Muscle layer of colon (tissue), 2 donors: ENCODE measurements at regions not wholly inside any gene's neighbourhood (a gene's known extent, or its start where the extent isn't known, plus 50 kb on each side); places are given as distances from the start of the nearest gene placed in this dataset.

Experiments used
- H3K27ac ChIP-seq: one replicate; pipeline ENCODE4 v1.7.0; 2013; ENCODE audit warnings: low read depth, mild to moderate bottlenecking, low read length, moderate library complexity
- H3K27me3 ChIP-seq, 2 donors: one replicate each; pipeline ENCODE4 v1.7.0; 2013; ENCODE audit warnings: low read length in 2 of 2, mild to moderate bottlenecking in 2 of 2; ENCODE audit not compliant: insufficient read depth in 2 of 2, control insufficient read depth in 1 of 2
- H3K36me3 ChIP-seq: one replicate; pipeline ENCODE4 v1.7.0; 2013; ENCODE audit warnings: mild to moderate bottlenecking, low read length; ENCODE audit not compliant: insufficient read depth
- H3K4me1 ChIP-seq: one replicate; pipeline ENCODE4 v1.7.0; 2013; ENCODE audit warnings: mild to moderate bottlenecking, low read length; ENCODE audit not compliant: insufficient read depth
- H3K4me3 ChIP-seq, 2 donors: one replicate each; pipeline ENCODE4 v1.7.0; 2013; ENCODE audit warnings: low read length in 2 of 2, low read depth in 1 of 2, mild to moderate bottlenecking in 1 of 2, moderate library complexity in 1 of 2
- H3K9ac ChIP-seq: one replicate; pipeline ENCODE4 v1.7.0; 2013; ENCODE audit warnings: low read length
- H3K9me3 ChIP-seq: one replicate; pipeline ENCODE4 v1.7.0; 2013; ENCODE audit warnings: mild to moderate bottlenecking, low read length
- donor health status: abdominal sarcoma.
- donor health status: Adenocarcinoma of cecum.

GRCh38 chr9:23438299-23438907 lies 387.6 kb downstream of the ELAVL2 start:
- H3K4me1 ChIP-seq, result no peaks in the 10 kb centered on the region
- no peaks in the 10 kb centered on the region for H3K36me3 ChIP-seq
- no peaks in the 10 kb centered on the region for H3K9me3 ChIP-seq
- no peak overlapping the region for H3K27ac ChIP-seq
- no peaks in the 10 kb centered on the region for H3K27me3 ChIP-seq
- H3K4me3 ChIP-seq, result no peak overlapping the region
- no peak overlapping the region for H3K9ac ChIP-seq

- no peaks in the 10 kb centered on the region for H3K9me3 ChIP-seq
- no peaks in the 10 kb centered on the region for H3K27me3 ChIP-seq
- no peak overlapping the region for H3K4me3 ChIP-seq
- no peaks in the 10 kb centered on the region for H3K4me1 ChIP-seq
- no peak overlapping the region for H3K27ac ChIP-seq
- H3K9ac ChIP-seq, result no peak overlapping the region
- no peaks in the 10 kb centered on the region for H3K36me3 ChIP-seq
Measured at GRCh38 chr9:23441275-23441674, 384.8 kb downstream of the ELAVL2 start.

DNA sequence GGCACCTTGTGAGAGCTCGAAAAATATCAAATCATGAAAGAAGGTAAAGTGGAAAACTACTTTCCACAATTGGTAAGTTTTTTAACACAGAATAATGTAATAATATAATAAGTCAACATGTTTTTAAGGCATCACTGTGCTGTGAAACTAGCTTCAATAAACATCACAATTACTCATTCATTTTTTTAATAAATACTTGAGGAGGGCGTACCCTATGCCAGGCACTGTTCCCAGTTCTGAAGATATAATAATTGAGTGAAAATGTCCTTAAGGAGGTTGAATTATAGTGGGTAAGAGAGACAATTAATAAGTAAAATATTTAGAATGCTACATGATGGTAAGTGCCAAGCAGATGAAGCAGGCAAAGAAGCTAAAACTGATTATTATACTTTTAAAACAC lies 381.4 kb downstream of the ELAVL2 start:
- Histone ChIP-seq H3K9me3 (no peaks in the 10 kb centered on the region), H3K36me3 (no peaks in the 10 kb centered on the region), H3K27me3 (no peaks in the 10 kb centered on the region), H3K4me1 (no peaks in the 10 kb centered on the region), H3K27ac (no peak overlapping the region), H3K9ac (no peak overlapping the region), H3K4me3 (no peak overlapping the region)

- no peak overlapping the region for H3K4me3 ChIP-seq
- no peak overlapping the region for H3K27ac ChIP-seq
- H3K9me3 ChIP-seq, result no peaks in the 10 kb centered on the region
- no peaks in the 10 kb centered on the region for H3K4me1 ChIP-seq
- H3K36me3 ChIP-seq, result no peaks in the 10 kb centered on the region
- no peaks in the 10 kb centered on the region for H3K27me3 ChIP-seq
- H3K9ac ChIP-seq, result no peak overlapping the region
Measured at GRCh38 chr9:23447166-23447565, 378.9 kb downstream of the ELAVL2 start.

DNA sequence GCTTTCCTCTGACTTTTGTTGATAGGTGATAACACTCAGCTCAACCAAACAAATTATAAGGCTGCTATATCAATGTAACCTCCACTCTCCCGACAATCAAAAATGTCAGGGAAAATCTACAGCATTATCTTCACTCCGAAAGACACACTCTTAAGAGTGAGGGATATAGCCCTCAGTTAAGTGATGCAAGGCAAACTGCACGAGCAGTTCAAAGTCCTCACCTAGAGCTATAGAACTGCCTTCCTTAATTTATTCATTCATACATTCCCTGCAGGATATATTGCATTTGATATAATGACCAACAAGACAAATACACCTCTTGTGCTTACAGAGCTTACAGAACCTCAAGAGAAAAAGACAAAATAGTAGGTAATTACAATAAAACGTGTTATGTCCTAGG lies 378.1 kb downstream of the ELAVL2 start:
- Histone ChIP-seq H3K36me3 (no peaks in the 10 kb centered on the region), H3K4me3 (no peak overlapping the region), H3K27me3 (no peaks in the 10 kb centered on the region), H3K9me3 (no peaks in the 10 kb centered on the region), H3K9ac (no peak overlapping the region), H3K27ac (no peak overlapping the region), H3K4me1 (no peaks in the 10 kb centered on the region)

DNA sequence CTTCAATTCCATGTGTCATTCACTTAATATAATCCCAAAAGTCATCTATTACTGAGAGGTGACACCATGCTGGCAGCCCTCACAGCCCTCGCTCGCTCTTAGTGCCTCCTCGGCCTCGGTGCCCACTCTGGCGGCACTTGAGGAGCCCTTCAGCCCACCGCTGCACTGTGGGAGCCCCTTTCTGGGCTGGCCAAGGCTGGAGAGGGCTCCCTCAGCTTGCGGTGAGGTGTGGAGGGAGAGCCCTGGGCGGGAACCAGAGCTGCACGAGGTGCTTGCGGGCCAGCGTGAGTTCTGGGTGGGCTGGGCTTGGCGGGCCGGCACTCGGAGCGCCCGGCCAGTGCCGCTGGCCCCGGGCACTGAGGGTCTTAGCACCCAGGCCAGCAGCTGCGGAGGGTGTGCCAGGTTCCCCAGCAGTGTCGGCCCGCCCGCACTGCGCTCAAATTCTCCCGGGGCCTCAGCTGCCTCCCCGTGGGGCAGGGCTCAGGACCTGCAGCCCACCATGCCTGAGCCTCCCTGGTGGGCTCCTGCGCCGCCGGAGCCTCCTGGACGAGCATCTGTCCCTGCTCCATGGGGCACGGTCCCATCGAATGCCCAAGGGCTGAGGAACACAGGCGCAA lies 374.1 kb downstream of the ELAVL2 start:
- H3K27ac ChIP-seq, result no peak overlapping the region
- no peaks in the 10 kb centered on the region for H3K4me1 ChIP-seq
- H3K36me3 ChIP-seq, result no peaks in the 10 kb centered on the region
- no peaks in the 10 kb centered on the region for H3K9me3 ChIP-seq
- no peak overlapping the region for H3K4me3 ChIP-seq
- no peak overlapping the region for H3K9ac ChIP-seq
- H3K27me3 ChIP-seq, result no peaks in the 10 kb centered on the region

DNA sequence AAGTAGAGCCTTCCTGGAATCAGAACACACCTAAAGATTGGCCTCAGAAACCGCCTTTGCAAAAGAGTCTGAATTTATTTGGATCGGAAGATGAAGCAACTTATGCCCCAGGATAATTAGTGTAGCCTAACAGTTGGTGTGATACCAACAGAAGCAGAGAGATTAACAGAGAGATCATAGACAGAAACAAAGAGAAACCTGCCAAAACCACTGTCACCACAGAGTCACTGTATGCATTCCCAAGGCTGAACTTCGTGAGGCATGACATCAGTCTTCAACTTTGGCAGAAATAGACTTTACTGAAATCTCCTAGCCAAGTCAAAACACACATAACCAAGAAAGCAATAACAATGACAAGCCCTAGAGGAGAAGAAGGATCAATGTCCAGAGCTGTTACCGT lies 361.8 kb downstream of the ELAVL2 start:
- no peak overlapping the region for H3K4me3 ChIP-seq
- no peaks in the 10 kb centered on the region for H3K4me1 ChIP-seq
- H3K27me3 ChIP-seq, result no peaks in the 10 kb centered on the region
- H3K36me3 ChIP-seq, result no peaks in the 10 kb centered on the region
- H3K27ac ChIP-seq, result no peak overlapping the region
- H3K9ac ChIP-seq, result no peak overlapping the region
- no peaks in the 10 kb centered on the region for H3K9me3 ChIP-seq

- H3K4me3 ChIP-seq, result no peak overlapping the region
- no peaks in the 10 kb centered on the region for H3K27me3 ChIP-seq
- H3K36me3 ChIP-seq, result no peaks in the 10 kb centered on the region
- H3K4me1 ChIP-seq, result no peaks in the 10 kb centered on the region
- no peak overlapping the region for H3K9ac ChIP-seq
- H3K9me3 ChIP-seq, result no peaks in the 10 kb centered on the region
- H3K27ac ChIP-seq, result no peak overlapping the region
Measured at GRCh38 chr9:23467276-23467675, 358.8 kb downstream of the ELAVL2 start.

DNA sequence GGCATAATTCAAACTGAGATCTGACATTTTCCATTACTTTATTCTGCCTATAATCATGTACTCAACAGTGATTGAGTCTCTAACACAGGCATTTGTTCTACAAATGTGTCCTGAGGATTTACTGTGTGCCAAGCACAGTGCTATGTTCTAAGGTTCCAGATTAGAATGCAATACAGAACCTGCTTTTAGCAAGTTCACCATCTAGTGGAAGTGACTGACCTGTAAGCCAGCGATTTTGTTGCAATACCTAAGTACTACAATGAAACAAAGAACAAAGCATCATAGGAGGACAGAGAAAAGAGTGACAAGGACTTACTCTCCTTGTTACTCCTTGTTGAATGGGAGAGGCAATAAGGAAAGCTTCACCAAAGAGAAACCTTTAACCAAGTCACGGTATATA lies 348.1 kb downstream of the ELAVL2 start:
- Histone ChIP-seq H3K4me3 (no peak overlapping the region), H3K4me1 (no peaks in the 10 kb centered on the region), H3K27me3 (no peaks in the 10 kb centered on the region), H3K36me3 (no peaks in the 10 kb centered on the region), H3K9ac (no peak overlapping the region), H3K9me3 (no peaks in the 10 kb centered on the region), H3K27ac (no peak overlapping the region)

GRCh38 chr9:23483566-23483965 lies 342.5 kb downstream of the ELAVL2 start:
- no peak overlapping the region for H3K4me3 ChIP-seq
- no peak overlapping the region for H3K27ac ChIP-seq
- no peaks in the 10 kb centered on the region for H3K27me3 ChIP-seq
- no peaks in the 10 kb centered on the region for H3K9me3 ChIP-seq
- H3K4me1 ChIP-seq, result no peaks in the 10 kb centered on the region
- no peak overlapping the region for H3K9ac ChIP-seq
- no peaks in the 10 kb centered on the region for H3K36me3 ChIP-seq

GRCh38 chr9:23492126-23493002 lies 333.7 kb downstream of the ELAVL2 start:
- H3K4me1 ChIP-seq, result no peaks in the 10 kb centered on the region
- H3K27me3 ChIP-seq, result no peaks in the 10 kb centered on the region
- H3K4me3 ChIP-seq, result no peak overlapping the region
- no peak overlapping the region for H3K9ac ChIP-seq
- no peak overlapping the region for H3K27ac ChIP-seq
- no peaks in the 10 kb centered on the region for H3K9me3 ChIP-seq
- no peaks in the 10 kb centered on the region for H3K36me3 ChIP-seq
